Astrocyte (in vitro differentiated cells and primary cell): ENCODE measurements at regions not wholly inside any gene's neighbourhood (a gene's known extent, or its start where the extent isn't known, plus 50 kb on each side); places are given as distances from the start of the nearest gene placed in this dataset.
A peak's percentile ranks its signal among the peaks of the same experiment; 100 is the strongest.

Experiments used
- DNase-seq: peaks from one replicate; pipeline ENCODE4 v3.0.0-alpha.2; 2010; ENCODE audit warnings: low read depth
- FAIRE-seq: peaks from 2 replicates; lab custom pipeline; 2011; peaks lifted over from hg19 to GRCh38; lab: Jason Lieb, UNC
- H2AFZ ChIP-seq: 2 replicates; pipeline ENCODE4 v1.6.0; 2012; ENCODE audit warnings: low read depth, low read length, inconsistent platforms
- H3K27ac ChIP-seq: 2 replicates; pipeline ENCODE4 v1.5.1; 2011; ENCODE audit warnings: low read depth, low read length, inconsistent platforms
- H3K27me3 ChIP-seq: 2 replicates; pipeline ENCODE4 v1.6.0; 2011; ENCODE audit warnings: low read length, inconsistent platforms; ENCODE audit not compliant: insufficient read depth
- H3K36me3 ChIP-seq: 2 replicates; pipeline ENCODE4 v1.5.1; 2011; ENCODE audit warnings: low read length, inconsistent platforms; ENCODE audit not compliant: insufficient read depth
- H3K4me1 ChIP-seq: 2 replicates; pipeline ENCODE4 v1.5.1; 2011; ENCODE audit warnings: low read length, inconsistent platforms; ENCODE audit not compliant: insufficient read depth
- H3K4me2 ChIP-seq: 2 replicates; pipeline ENCODE4 v1.6.0; 2012; ENCODE audit warnings: low read length, inconsistent platforms
- H3K4me3 ChIP-seq: 2 replicates; pipeline ENCODE4 v1.5.1; 2011; ENCODE audit warnings: low read depth, mild to moderate bottlenecking, low read length, inconsistent platforms; ENCODE audit not compliant: insufficient read depth
- H3K79me2 ChIP-seq: 2 replicates; pipeline ENCODE4 v1.6.0; 2012; ENCODE audit warnings: mild to moderate bottlenecking, low read length, inconsistent platforms; ENCODE audit not compliant: insufficient read depth
- H3K9ac ChIP-seq: 2 replicates; pipeline ENCODE4 v1.6.0; 2012; ENCODE audit warnings: mild to moderate bottlenecking, low read length, inconsistent platforms
- H3K9me3 ChIP-seq: 2 replicates; pipeline ENCODE4 v1.5.1; 2012; ENCODE audit warnings: low read depth, mild to moderate bottlenecking, low read length, inconsistent platforms; ENCODE audit not compliant: insufficient read depth
- H4K20me1 ChIP-seq: 2 replicates; pipeline ENCODE4 v1.6.0; 2012; ENCODE audit warnings: low read length, inconsistent platforms; ENCODE audit not compliant: insufficient read depth
- H3K27ac Mint-ChIP-seq: one replicate; pipeline ENCODE4 v1.8.0; 2021; ENCODE audit warnings: mild to moderate bottlenecking, mixed read lengths; ENCODE audit not compliant: unreplicated experiment
- H3K27me3 Mint-ChIP-seq: one replicate; pipeline ENCODE4 v1.8.0; 2021; ENCODE audit warnings: low read depth, mixed read lengths; ENCODE audit not compliant: unreplicated experiment
- H3K36me3 Mint-ChIP-seq: one replicate; pipeline ENCODE4 v1.8.0; 2021; ENCODE audit warnings: low read depth, mixed read lengths; ENCODE audit not compliant: unreplicated experiment
- H3K4me1 Mint-ChIP-seq: one replicate; pipeline ENCODE4 v1.8.0; 2021; ENCODE audit warnings: low read depth, mixed read lengths; ENCODE audit not compliant: unreplicated experiment
- H3K4me3 Mint-ChIP-seq: one replicate; pipeline ENCODE4 v1.8.0; 2021; ENCODE audit warnings: mild to moderate bottlenecking, moderate library complexity, mixed read lengths; ENCODE audit not compliant: unreplicated experiment
- H3K9me3 Mint-ChIP-seq: one replicate; pipeline ENCODE4 v1.8.0; 2021; ENCODE audit warnings: mild to moderate bottlenecking, mixed read lengths; ENCODE audit not compliant: unreplicated experiment
- EZH2 ChIP-seq: IDR thresholded peaks from 2 replicates; pipeline ENCODE4 v1.6.1; 2012; ENCODE audit warnings: mild to moderate bottlenecking, low read length, inconsistent platforms; ENCODE audit not compliant: insufficient read depth
- TF ChIP-seq, protein P1 (sequence below): IDR thresholded peaks from 2 replicates; pipeline ENCODE4 v1.5.1; 2011; ENCODE audit warnings: low read depth, mild to moderate bottlenecking, inconsistent platforms, low read length, moderate library complexity; ENCODE audit not compliant: insufficient read depth

DNA sequence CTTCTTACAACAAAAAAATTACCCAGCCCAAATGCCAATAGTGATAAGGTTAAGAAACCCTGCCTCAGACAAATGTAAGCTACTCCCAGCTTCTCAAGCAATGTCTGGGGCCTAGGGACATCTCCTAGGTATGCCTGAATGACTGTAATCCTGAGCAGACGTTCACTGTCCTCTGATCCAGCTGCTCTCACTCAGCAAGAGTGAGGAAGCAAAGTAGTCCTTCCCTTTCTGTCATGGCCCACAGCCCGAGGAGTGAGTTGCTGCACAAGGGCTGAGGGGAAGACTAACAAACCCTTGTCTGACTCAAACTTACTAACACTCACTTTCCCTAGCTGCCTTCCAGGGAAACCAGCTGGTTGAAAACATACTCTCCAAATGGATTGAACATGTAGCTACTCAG is 124.9 kb upstream of the TNFSF4 start:
- H3K4me1 ChIP-seq = peaks cover 30% of the 10 kb centered on the region
- H2AFZ ChIP-seq = no peak overlapping the region
- H3K9ac ChIP-seq = peak overlapping the region; percentile 8
- Mint-ChIP-seq H3K4me1 (peaks cover 27% of the 10 kb centered on the region), H3K4me3 (no peak overlapping the region), H3K27ac (peak overlapping the region; percentile 15), H3K27me3 (no peaks in the 10 kb centered on the region), H3K36me3 (peaks cover 1% of the 10 kb centered on the region), H3K9me3 (no peaks in the 10 kb centered on the region)
- no peaks in the 10 kb centered on the region for H3K36me3 ChIP-seq
- H4K20me1 ChIP-seq = no peaks in the 10 kb centered on the region
- H3K4me2 ChIP-seq = peak overlapping the region; percentile 50
- peak; percentile 78 for DNase-seq
- peak overlapping the region; percentile 58 for H3K27ac ChIP-seq
- no peaks in the 10 kb centered on the region for H3K79me2 ChIP-seq
- H3K9me3 ChIP-seq = no peaks in the 10 kb centered on the region
- no peak overlapping the region for H3K4me3 ChIP-seq
- no peaks in the 10 kb centered on the region for H3K27me3 ChIP-seq
- no peak for TF ChIP-seq EZH2
- TF ChIP-seq, protein P1, sequence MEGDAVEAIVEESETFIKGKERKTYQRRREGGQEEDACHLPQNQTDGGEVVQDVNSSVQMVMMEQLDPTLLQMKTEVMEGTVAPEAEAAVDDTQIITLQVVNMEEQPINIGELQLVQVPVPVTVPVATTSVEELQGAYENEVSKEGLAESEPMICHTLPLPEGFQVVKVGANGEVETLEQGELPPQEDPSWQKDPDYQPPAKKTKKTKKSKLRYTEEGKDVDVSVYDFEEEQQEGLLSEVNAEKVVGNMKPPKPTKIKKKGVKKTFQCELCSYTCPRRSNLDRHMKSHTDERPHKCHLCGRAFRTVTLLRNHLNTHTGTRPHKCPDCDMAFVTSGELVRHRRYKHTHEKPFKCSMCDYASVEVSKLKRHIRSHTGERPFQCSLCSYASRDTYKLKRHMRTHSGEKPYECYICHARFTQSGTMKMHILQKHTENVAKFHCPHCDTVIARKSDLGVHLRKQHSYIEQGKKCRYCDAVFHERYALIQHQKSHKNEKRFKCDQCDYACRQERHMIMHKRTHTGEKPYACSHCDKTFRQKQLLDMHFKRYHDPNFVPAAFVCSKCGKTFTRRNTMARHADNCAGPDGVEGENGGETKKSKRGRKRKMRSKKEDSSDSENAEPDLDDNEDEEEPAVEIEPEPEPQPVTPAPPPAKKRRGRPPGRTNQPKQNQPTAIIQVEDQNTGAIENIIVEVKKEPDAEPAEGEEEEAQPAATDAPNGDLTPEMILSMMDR = no peak
- FAIRE-seq = no peak

DNA sequence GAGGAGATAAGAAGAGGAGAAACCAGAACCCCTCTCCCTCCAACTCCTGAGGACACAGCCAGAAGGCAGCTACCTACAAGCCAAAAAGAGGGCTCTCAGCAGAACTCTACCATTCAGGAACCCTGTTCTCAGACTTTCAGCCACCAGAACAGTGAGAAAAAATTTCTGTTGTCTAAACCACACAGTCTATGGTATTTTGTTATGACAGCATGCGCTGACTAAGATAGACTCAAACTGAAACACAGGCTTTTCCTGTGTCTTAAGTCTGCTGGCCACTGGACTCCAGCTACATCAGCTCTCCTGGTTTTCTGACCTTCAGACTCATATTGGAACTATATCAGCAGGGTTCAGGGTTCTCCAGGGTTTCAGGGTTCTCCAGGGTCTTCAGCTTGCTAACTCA is 126.5 kb upstream of the TNFSF4 start:
- Mint-ChIP-seq H3K27ac (peak overlapping the region; percentile 53), H3K4me3 (no peak overlapping the region), H3K27me3 (no peaks in the 10 kb centered on the region), H3K4me1 (peaks cover 27% of the 10 kb centered on the region), H3K9me3 (no peaks in the 10 kb centered on the region), H3K36me3 (peaks cover 1% of the 10 kb centered on the region)
- H4K20me1 ChIP-seq = no peaks in the 10 kb centered on the region
- H3K9me3 ChIP-seq = no peaks in the 10 kb centered on the region
- H3K4me1 ChIP-seq = peaks cover 30% of the 10 kb centered on the region
- no peak for FAIRE-seq
- no peaks in the 10 kb centered on the region for H3K27me3 ChIP-seq
- H3K4me3 ChIP-seq = no peak overlapping the region
- DNase-seq = peak; percentile 71
- H2AFZ ChIP-seq = no peak overlapping the region
- no peaks in the 10 kb centered on the region for H3K79me2 ChIP-seq
- no peak overlapping the region for H3K4me2 ChIP-seq
- H3K9ac ChIP-seq = no peak overlapping the region
- H3K27ac ChIP-seq = peak overlapping the region; percentile 52
- H3K36me3 ChIP-seq = no peaks in the 10 kb centered on the region
- TF ChIP-seq EZH2 = no peak
- TF ChIP-seq, protein P1 = no peak

DNA sequence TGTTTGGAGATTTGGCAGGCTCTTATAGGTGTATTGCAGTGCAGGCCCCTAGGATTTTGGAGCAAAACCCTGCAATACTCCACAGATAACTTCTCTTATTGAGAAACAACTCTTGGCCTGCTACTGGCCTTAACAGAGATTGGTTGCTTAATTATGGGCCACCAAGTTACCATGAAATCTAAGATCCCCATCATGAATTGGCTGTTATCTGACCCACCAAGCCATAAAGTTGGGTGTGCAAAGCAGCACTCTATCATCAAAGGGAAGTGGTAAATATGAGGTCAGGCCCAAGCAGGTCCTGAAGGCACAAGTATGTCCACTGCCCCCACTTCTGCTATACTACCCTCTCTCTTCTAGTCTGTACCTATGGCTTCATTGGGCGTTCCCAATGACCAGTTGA is 130.0 kb upstream of the TNFSF4 start:
- Histone ChIP-seq H3K36me3 (no peaks in the 10 kb centered on the region), H4K20me1 (no peaks in the 10 kb centered on the region), H2AFZ (no peak overlapping the region), H3K9me3 (no peaks in the 10 kb centered on the region), H3K27ac (no peak overlapping the region), H3K4me3 (no peak overlapping the region), H3K79me2 (no peaks in the 10 kb centered on the region), H3K27me3 (no peaks in the 10 kb centered on the region), H3K4me1 (peaks cover 15% of the 10 kb centered on the region), H3K9ac (no peak overlapping the region), H3K4me2 (no peak overlapping the region)
- no peaks in the 10 kb centered on the region for H3K9me3 Mint-ChIP-seq
- FAIRE-seq (no peak), DNase-seq (no peak)
- no peak overlapping the region for H3K4me3 Mint-ChIP-seq
- H3K27ac Mint-ChIP-seq = no peak overlapping the region
- H3K4me1 Mint-ChIP-seq = peaks cover 9% of the 10 kb centered on the region
- H3K36me3 Mint-ChIP-seq = peaks cover 3% of the 10 kb centered on the region
- no peaks in the 10 kb centered on the region for H3K27me3 Mint-ChIP-seq
- TF ChIP-seq, protein P1 = no peak
- TF ChIP-seq EZH2 = no peak
